Stimulated activated CD4-positive, alpha-beta T cell treated with anti-CD3 and anti-CD28 coated beads, Interleukin-12 subunit alpha, Interleukin-12 subunit beta, amount 100 ng/mL, for 4 hours (primary cell): ENCODE measurements at regions not wholly inside any gene's neighbourhood (a gene's known extent, or its start where the extent isn't known, plus 50 kb on each side); places are given as distances from the start of the nearest gene placed in this dataset.

Experiments
- DNase-seq: peaks from one replicate; pipeline ENCODE4 v3.0.0-alpha.2; 2020

GRCh38 chr10:111455776-111456426 is 379.1 kb downstream of the ADRA2A start:
- DNase-seq = no peak

DNA sequence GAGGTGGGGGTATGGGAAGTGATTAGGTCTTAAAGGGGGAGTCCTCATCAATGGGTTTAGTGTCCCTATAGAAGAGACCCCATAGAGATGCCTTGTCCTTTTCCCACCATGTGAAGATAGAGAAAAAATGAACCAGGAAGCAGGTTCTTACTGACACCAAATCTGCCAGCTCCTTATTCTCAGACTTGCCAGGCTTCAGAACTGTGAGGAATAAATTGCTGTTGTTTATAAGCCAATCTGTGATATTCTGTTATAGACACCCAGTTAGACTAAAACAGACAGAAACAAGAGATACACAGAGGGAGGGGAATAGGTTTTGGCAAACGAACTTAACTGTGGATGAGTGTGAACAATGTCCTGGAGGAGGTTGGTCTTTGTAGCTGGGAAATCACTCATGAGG is 381.4 kb downstream of the ADRA2A start:
- DNase-seq = no peak

- no peak for DNase-seq
Observed at GRCh38 chr10:111459967-111460366, 383.1 kb downstream of the ADRA2A start.

DNA sequence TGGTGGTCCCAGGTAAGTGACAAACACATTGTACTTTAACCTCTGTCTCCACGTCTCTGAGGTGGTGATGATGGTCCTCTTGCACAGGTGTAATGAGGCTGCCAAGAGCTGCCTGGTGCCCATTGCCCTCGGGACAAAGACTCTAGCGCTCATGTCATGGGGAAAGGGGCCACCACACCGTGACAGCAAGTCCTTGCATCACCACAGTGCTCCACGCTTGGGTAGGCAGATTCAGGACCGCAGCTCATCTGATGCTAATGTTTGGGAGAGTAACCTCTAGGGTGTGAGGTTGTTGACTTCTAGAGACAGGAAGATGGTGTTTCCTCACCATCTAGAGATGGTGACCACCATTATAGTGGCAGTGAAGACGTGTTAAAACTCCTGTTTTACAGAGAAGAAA is 395.6 kb downstream of the ADRA2A start:
- no peak for DNase-seq

- no peak for DNase-seq
Observed at GRCh38 chr10:111473361-111473760, 396.5 kb downstream of the ADRA2A start.

- DNase-seq = no peak
Observed at GRCh38 chr10:111474786-111475185, 398.0 kb downstream of the ADRA2A start.

GRCh38 chr10:111475720-111476119 is 398.9 kb downstream of the ADRA2A start:
- no peak for DNase-seq

- no peak for DNase-seq
Observed at GRCh38 chr10:111478651-111479050, 401.8 kb downstream of the ADRA2A start.

GRCh38 chr10:111479966-111480365 is 403.1 kb downstream of the ADRA2A start:
- no peak for DNase-seq

- no peak for DNase-seq
Observed at GRCh38 chr10:111481261-111481826, 404.5 kb downstream of the ADRA2A start.

- DNase-seq = no peak
Observed at GRCh38 chr10:111481866-111482265, 405.0 kb downstream of the ADRA2A start.

DNA sequence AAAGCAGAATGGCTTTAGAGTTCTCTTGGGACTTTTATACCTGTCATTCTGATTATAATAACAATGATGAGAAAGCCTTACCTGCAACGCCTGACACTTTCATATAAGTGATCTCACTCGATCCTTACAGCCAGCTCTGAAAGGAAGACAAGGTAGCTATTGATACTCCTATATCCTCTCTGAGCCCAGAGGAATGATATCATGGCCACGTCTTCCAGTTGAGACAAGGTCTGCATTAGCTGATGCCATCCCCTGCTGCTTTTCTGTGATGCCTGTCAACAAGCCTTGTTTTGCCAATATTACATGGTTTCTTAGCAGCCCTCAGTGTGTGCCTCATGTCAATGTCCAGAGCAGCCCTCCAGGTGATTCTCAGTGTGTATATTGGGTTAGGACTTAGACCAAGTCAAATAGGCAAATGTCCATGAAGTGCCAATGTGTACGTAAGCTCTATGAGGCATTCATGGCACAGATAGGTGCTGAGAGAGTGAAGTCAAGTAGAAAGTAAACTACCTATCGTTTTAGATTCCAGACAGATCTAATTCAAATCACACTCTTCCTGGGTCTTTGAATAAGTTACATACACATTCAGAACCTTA is 405.9 kb downstream of the ADRA2A start:
- no peak for DNase-seq

GRCh38 chr10:111485767-111486166 is 408.9 kb downstream of the ADRA2A start:
- DNase-seq = no peak

DNA sequence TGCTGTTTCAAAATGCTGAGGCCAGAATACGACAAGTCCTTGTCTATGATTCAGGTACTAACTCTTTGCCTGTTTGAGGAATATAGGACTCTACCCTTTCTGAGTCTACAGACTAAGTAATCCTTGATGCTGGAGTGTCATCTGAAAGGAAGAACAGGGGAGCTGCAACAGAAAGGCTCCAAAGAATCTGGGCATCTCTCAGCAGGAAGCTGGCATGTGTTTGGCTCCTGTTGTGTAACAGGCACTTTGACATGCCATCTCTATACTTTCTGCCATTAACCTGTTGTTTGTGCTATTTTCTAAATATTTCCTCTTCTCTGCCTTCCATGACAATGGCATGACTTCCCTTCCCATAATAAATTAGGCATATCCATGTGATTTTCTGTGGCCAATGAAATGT is 409.5 kb downstream of the ADRA2A start:
- no peak for DNase-seq

DNA sequence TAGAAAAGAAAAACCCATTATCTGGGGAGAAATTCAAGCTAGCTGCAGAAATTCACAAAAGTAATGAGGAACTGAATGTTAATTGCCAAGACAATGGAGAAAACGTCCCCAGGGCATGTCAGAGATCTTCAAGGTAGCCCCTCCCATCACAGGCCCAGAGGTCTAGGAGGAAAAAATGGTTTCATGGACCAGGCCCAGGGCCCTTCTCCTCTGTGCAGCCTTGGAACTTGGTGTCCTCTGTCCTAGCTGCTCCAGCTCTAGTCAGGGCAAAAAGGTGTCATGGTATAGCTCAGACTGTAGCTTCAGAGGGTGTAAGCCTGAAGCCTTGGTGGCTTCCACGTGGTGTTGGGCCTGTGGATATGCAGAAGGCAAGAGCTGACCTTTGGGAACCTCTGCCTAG is 411.8 kb downstream of the ADRA2A start:
- no peak for DNase-seq

GRCh38 chr10:111491154-111491553 is 414.3 kb downstream of the ADRA2A start:
- DNase-seq = no peak

DNA sequence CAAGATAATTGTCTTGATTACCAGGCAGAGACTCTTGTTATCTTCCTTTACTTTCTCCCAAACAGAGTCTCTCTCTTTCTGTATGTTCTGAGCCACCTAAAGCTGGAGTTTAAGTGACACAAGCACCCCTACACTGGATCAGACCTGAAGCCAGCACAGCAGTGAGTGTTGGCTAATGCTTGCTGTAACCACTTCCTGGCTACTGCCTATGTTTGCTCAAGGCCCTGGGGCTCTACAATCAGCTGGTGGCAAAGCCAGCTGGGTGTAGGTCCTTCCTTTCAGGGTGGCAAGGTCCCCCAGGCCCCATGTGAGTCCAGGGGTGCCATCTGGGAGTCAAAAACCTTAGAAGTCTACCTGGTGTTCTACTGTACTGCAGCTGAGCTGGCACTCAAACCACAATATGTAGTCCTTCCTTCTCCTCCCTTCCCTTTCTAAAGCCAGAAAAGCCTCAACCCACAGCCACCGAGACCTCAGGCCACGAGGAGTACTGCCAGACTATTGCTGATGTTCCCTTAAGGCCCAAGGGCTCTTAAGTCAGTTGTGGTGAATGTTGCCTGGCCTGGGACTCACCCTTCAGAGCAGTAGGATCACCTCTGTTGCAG is 416.3 kb downstream of the ADRA2A start:
- DNase-seq = no peak

DNA sequence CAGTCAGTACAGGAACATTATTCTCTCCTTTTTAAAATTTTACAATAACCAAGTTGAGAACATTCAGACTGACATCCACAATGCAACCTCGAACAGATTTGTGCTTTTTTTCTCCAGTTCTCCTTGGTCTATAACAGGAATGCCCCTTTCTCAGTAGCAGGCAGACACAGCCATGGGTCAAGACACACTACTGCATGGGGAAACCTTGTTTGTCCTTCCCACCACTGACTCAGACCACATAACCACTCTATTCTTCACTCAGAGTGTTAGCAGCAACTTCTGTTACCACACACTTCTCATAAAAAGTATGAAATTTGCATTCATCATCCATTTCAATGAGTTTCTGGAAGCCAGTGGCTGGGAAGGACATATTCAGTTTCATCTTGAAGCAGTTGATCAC is 421.7 kb downstream of the ADRA2A start:
- DNase-seq = no peak

- no peak for DNase-seq
Observed at GRCh38 chr10:111504376-111504775, 427.5 kb downstream of the ADRA2A start.

DNA sequence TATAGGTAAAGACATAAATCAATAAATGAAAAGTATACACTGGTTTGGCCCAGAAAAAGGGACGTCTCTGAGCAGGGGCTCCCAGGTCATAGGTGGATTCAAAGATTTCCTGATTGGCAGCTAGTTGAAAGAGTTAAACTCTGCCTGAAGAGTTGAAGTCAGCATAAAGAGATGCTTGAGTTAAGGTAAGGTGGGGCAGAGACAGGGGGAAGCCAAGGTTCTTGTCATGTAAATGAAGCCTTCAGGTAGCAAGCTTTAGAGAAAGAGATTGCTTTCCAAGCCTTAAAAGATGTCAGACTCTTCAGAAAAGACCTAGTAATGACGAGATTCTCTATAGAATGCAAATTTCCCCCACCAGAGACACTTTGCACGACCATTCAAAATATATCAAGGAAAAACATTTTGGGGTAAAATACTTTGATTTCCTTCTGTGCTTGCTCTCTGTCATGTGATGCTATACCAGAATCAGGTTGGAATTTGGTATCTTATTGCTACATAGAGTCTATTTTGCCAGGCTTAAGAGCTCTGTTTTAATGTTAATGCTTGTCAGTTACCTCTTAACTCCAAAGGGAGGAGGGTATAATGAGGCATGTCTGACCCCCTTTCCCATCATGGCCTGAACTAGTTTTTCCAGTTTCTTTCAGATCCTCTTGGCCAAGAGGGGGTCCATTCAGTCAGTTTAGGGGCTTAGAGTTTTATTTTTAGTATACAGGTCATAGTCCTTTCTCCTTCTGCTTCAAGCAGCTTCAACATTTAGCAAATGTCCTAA is 429.6 kb downstream of the ADRA2A start:
- no peak for DNase-seq

- DNase-seq = no peak
Observed at GRCh38 chr10:111511751-111512150, 434.9 kb downstream of the ADRA2A start.

- DNase-seq = no peak
Observed at GRCh38 chr10:111515264-111515663, 438.4 kb downstream of the ADRA2A start.

GRCh38 chr10:111515706-111516105 is 438.9 kb downstream of the ADRA2A start:
- no peak for DNase-seq

DNA sequence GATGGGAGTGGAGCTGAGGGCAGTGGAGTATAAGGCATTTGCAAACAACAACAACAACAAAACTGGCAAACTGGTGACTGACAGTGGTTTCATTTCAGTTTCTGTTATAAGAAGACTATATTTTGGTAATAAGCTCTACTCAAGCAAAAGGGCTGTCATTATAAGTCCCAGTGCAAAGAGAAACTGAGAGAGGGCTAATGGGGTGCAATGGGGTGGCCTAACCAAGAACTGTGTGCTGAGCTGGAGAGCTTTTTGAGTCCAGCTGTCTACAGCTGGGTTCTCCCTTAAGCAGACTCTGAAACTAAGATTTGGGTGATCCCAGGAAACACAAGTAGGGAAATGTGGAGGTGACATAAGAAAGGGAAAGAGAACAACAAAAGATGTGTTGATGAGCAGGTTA is 439.3 kb downstream of the ADRA2A start:
- no peak for DNase-seq
